Right cardiac atrium (tissue), 5 donors: ENCODE measurements at regions not wholly inside any gene's neighbourhood (a gene's known extent, or its start where the extent isn't known, plus 50 kb on each side); places are given as distances from the start of the nearest gene placed in this dataset.

Source experiments
- ATAC-seq, 2 donors: fragments of 200-7000 bp; cut with Tn5 transposase; one replicate each; pipeline versions ENCODE4 v1.8.0 to v1.9.1; 2020; ENCODE audit warnings: moderate library complexity in 2 of 2, mild to moderate bottlenecking in 1 of 2
- DNase-seq, 3 donors: peaks; one replicate each; pipeline ENCODE4 v3.0.0-alpha.2; 2020
- H3K27ac ChIP-seq: one replicate; pipeline ENCODE4 v1.5.1; 2013; ENCODE audit warnings: mild to moderate bottlenecking, low read length, control low read depth, moderate library complexity
- H3K27me3 ChIP-seq: one replicate; pipeline ENCODE4 v1.6.1; 2013; ENCODE audit not compliant: control insufficient read depth, insufficient read depth
- H3K4me1 ChIP-seq: one replicate; pipeline ENCODE4 v1.6.1; 2013; ENCODE audit warnings: low read length; ENCODE audit not compliant: control insufficient read depth, insufficient read depth
- H3K4me3 ChIP-seq: one replicate; pipeline ENCODE4 v1.5.1; 2013; ENCODE audit warnings: low read length, control low read depth
- H3K9me3 ChIP-seq: one replicate; pipeline ENCODE4 v1.6.1; 2013; ENCODE audit warnings: low read length; ENCODE audit not compliant: control insufficient read depth
- WGBS: extraction: QIAGEN DNeasy Blood & Tissue Kit; methylation state at CpG from one replicate; pipeline ENCODE4 v1.1.7; 2013; 5-methylcytosine and 5-hydroxymethylcytosine counted together
- intact Hi-C, 4 donors: fragments of 100-400 bp; cut with DNase I; formaldehyde crosslinking; loops; one replicate each; pipeline versions ENCODE4 v1.11.0 to v1.14.0; 2022 to 2023
- donor health status: healthy with polysubstance abuse.
- donor health status: DM: no; HTN: yes; CAD: no.
- donor health status: DM: no; HTN: no; CAD: no.
- donor health status: DM: no; HTN: yes; CAD: no; lungs with severe emphysema.
- donor health status: DM: yes; HTN: yes; CAD: no.

DNA sequence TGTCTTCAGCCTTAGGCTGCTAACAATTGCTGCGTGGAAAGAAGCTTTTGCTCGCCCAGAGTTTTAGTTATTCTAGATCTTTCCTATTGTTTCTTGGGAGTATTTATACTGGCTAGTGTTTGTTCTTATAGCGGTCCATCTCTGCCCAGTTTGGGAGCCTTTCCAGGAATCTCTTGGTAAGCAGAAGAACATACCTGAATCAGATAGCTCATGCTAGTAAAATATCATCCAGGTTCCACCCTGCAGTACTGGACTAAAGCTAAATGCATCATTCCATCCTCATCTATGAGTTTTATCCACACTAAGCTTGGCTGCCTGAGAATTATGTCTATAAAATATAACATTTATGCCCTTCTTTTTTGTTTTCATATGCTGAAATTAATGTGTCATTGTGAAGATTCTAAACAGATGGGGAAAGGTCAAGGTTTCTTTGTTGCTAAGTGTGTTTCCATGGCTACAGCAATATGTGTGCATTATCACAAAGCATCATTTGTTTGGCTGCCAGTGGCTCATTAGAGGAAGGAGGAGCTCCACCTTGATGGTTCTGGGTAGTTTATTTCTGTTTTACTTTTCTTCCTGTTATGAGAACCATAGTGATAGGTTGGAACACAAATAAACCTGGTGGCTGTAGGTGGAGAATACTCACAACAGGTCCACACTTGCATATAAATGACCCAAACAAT lies 182.8 kb downstream of the PIK3C3 start:
- H3K9me3 ChIP-seq = peaks cover 2% of the 10 kb centered on the region
- ATAC-seq (no peak), DNase-seq (no peak)
- H3K27me3 ChIP-seq = no peaks in the 10 kb centered on the region
- intact Hi-C loops = no loop called here
- no peaks in the 10 kb centered on the region for H3K4me1 ChIP-seq
- no peak overlapping the region for H3K4me3 ChIP-seq
- 82% methylated on average over 3 of the region's 3 CpGs for WGBS
- H3K27ac ChIP-seq = no peak overlapping the region

DNA sequence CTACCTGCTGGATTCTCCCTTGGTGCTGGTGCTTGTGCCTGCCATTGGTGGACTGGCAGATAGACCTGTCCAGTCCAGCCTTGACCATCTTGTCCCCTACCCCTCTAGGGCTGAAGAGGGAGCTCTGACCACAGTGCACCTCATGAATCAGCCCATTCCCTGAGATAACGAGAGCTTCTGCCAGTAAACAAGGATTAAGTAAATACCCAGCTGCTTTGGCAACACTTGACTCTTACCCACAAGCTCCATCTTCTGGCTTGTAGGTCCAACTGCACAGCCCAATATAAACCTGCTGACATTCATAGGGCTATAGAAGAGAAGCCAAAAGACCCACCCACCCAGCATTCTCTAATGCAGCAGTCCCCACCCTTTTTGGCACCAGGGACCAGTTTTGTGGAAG lies 186.4 kb downstream of the PIK3C3 start:
- intact Hi-C loops = no loop called here
- DNase-seq (no peak), ATAC-seq (no peak)
- Histone ChIP-seq H3K4me1 (no peaks in the 10 kb centered on the region), H3K4me3 (no peak overlapping the region), H3K27ac (no peak overlapping the region), H3K27me3 (no peaks in the 10 kb centered on the region), H3K9me3 (peaks cover 2% of the 10 kb centered on the region)
- 38% methylated on average over 1 of the region's 1 CpG for WGBS

DNA sequence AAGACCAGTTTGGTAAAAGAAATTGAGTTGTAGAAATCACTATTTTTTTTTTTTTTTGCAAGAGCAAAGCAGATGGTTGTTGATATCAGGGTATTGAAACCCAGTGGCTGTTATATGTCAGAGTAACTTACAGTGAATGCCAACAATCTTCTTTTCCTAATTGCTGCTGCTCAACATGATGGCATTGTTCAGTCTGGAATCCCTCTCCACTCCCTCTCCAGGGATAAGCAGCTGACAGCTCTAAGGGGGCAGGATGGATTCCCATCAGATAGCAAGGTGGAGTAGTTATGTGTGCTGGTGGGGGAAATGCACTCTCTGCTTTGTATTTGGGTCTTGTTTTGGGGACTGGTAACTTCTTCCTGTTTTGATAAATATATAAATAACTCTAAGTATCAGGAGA lies 200.0 kb downstream of the PIK3C3 start:
- peak; percentile 69 to 76 for ATAC-seq

DNA sequence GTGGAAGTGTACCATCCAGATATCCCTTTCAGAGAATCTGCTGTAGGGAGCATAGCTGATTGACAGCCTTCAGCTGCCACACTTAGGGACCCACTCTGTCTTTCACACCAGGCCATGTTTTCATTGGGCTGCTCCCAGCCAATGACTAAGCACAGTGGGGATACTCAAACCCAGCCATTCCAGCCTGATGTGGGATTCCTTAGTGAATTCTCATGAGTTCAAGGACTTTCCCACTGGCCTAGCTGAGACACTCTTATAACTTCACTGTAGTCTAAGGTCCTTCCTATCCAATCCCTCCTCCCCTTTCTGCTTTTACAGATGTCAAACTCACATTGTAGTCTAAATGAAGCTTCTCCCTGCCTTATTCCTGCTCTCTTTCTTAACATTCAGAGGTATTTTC lies 201.2 kb downstream of the PIK3C3 start:
- DNase-seq (no peak), ATAC-seq (no peak)
- Histone ChIP-seq H3K9me3 (no peaks in the 10 kb centered on the region), H3K27ac (no peak overlapping the region), H3K4me1 (no peaks in the 10 kb centered on the region), H3K27me3 (no peaks in the 10 kb centered on the region), H3K4me3 (no peak overlapping the region)
- intact Hi-C loops = no loop called here

More for the DNA sequence above, 200.0 kb downstream of the PIK3C3 start:
- no peak overlapping the region for H3K4me3 ChIP-seq
- H3K27me3 ChIP-seq = no peaks in the 10 kb centered on the region
- no peaks in the 10 kb centered on the region for H3K4me1 ChIP-seq
- intact Hi-C loops = no loop called here
- DNase-seq = no peak
- H3K9me3 ChIP-seq = no peaks in the 10 kb centered on the region
- no peak overlapping the region for H3K27ac ChIP-seq

GRCh38 chr18:42157420-42157819 lies 202.4 kb downstream of the PIK3C3 start:
- ATAC-seq = no peak
- peak in 1 of 3 donors; percentile 39 for DNase-seq
- no peaks in the 10 kb centered on the region for H3K4me1 ChIP-seq
- no peak overlapping the region for H3K27ac ChIP-seq
- no peaks in the 10 kb centered on the region for H3K9me3 ChIP-seq
- H3K4me3 ChIP-seq = no peak overlapping the region
- intact Hi-C loops = no loop called here
- H3K27me3 ChIP-seq = no peaks in the 10 kb centered on the region
- WGBS = 36% methylated on average over 1 of the region's 1 CpG

DNA sequence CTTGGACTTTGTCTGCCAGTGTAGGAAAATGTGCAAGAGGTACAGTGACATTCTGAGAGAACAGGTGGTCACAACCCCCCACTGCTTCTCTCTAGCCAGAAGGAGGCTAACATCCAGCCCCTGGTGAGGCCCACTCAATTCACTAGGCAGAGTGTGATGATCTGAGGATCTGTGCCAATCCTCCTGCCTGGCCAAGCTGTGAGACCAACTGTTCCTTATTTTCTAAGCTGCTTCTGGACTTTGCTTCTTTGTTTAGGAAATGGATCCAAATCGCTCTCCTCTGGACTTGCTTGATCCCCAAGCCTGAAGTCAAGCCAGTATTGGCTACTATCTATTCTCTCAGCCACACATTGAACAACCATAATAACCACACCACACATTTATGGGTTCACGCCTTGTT lies 202.8 kb downstream of the PIK3C3 start:
- intact Hi-C loops = no loop called here
- no peak overlapping the region for H3K27ac ChIP-seq
- 88% methylated on average over 2 of the region's 2 CpGs for WGBS
- H3K27me3 ChIP-seq = no peaks in the 10 kb centered on the region
- H3K9me3 ChIP-seq = no peaks in the 10 kb centered on the region
- H3K4me1 ChIP-seq = no peaks in the 10 kb centered on the region
- DNase-seq = no peak
- no peak for ATAC-seq
- no peak overlapping the region for H3K4me3 ChIP-seq

DNA sequence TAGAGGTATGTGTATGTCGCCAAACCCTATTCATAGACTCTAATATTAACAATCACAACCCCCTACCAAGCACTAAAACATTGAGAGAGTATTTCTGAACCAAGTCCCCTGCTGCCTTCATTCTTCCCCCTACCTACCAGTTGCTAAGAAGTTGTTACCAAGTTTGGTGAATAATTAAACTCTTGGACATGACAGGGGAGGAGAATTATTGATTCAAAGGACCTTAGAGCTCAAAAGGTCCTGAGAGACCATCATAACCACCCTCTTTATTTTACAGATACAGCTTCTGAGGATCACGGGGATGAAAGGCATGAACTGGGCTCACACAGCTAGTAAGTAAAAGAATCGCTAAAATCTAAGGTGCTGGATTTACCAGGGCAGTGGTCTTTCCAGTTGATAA lies 204.1 kb downstream of the PIK3C3 start:
- 89% methylated on average over 3 of the region's 3 CpGs for WGBS
- intact Hi-C loops = no loop called here

DNA sequence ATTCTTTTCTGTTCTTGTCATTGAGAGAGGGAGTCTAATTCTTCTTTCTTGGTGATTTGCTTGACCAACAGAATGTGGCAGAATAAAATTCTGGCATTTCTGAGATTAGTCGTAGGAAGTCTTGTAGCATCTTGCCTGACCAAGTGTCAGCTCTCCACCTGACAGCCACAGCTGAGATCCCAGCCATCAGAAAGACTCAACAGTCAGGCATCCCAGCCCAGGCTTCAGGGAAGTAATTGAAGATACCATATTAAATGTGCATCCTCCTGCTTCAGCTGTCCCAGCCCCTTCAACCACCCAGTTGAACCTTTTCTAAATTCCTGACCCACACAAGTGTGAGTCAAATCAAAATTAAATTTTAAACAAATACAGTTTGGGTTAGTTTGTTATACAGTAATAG lies 208.3 kb downstream of the PIK3C3 start:
- Histone ChIP-seq H3K27ac (no peak overlapping the region), H3K4me1 (no peaks in the 10 kb centered on the region), H3K9me3 (no peaks in the 10 kb centered on the region), H3K4me3 (no peak overlapping the region), H3K27me3 (no peaks in the 10 kb centered on the region)
- DNase-seq = no peak
- WGBS = 74% methylated on average over 1 of the region's 1 CpG
- no peak for ATAC-seq
- intact Hi-C loops = no loop called here

More for the DNA sequence above, 204.1 kb downstream of the PIK3C3 start:
- Histone ChIP-seq H3K4me1 (no peaks in the 10 kb centered on the region), H3K4me3 (no peak overlapping the region), H3K9me3 (no peaks in the 10 kb centered on the region), H3K27ac (no peak overlapping the region), H3K27me3 (no peaks in the 10 kb centered on the region)
- ATAC-seq (no peak), DNase-seq (no peak)

DNA sequence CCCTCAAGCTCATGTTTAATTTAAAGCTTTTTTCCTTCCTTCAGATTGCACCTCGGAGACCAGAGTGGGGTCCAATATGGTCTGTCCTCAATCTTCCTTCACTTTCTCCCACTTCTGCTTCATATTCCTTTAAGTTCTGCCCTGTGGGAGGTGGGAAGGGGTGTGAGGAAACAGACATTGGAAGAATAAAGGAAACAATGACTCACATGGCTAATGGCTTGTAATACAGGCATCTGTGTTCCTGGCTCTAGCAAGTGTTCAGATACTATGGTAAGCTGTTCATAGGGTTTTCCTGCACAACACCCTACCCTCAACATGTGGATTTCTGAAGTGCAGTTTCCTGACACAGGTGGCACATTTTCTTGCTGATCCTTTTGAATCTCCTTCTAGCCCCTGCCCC lies 209.5 kb downstream of the PIK3C3 start:
- H3K4me1 ChIP-seq = no peaks in the 10 kb centered on the region
- 74% methylated on average over 1 of the region's 1 CpG for WGBS
- no peak for ATAC-seq
- intact Hi-C loops = no loop called here
- H3K9me3 ChIP-seq = no peaks in the 10 kb centered on the region
- H3K27ac ChIP-seq = no peak overlapping the region
- H3K4me3 ChIP-seq = no peak overlapping the region
- DNase-seq = no peak
- H3K27me3 ChIP-seq = no peaks in the 10 kb centered on the region

GRCh38 chr18:42165922-42166513 lies 211.0 kb downstream of the PIK3C3 start:
- DNase-seq (no peak), ATAC-seq (no peak)
- Histone ChIP-seq H3K4me1 (no peaks in the 10 kb centered on the region), H3K9me3 (no peaks in the 10 kb centered on the region), H3K4me3 (no peak overlapping the region), H3K27ac (no peak overlapping the region), H3K27me3 (no peaks in the 10 kb centered on the region)
- WGBS = 10% methylated on average over 1 of the region's 1 CpG
- intact Hi-C loops = no loop called here

GRCh38 chr18:42168487-42168886 lies 213.5 kb downstream of the PIK3C3 start:
- Histone ChIP-seq H3K27me3 (no peaks in the 10 kb centered on the region), H3K4me1 (no peaks in the 10 kb centered on the region), H3K4me3 (no peak overlapping the region), H3K27ac (no peak overlapping the region), H3K9me3 (no peaks in the 10 kb centered on the region)
- intact Hi-C loops = no loop called here
- 71% methylated on average over 2 of the region's 2 CpGs for WGBS
- DNase-seq (no peak), ATAC-seq (no peak)

GRCh38 chr18:42168907-42169306 lies 213.9 kb downstream of the PIK3C3 start:
- intact Hi-C loops = no loop called here
- DNase-seq (no peak), ATAC-seq (no peak)
- Histone ChIP-seq H3K27me3 (no peaks in the 10 kb centered on the region), H3K4me1 (no peaks in the 10 kb centered on the region), H3K4me3 (no peak overlapping the region), H3K9me3 (no peaks in the 10 kb centered on the region), H3K27ac (no peak overlapping the region)
- WGBS = 37% methylated on average over 3 of the region's 3 CpGs
